GM19035 (cell line): ENCODE measurements at regions not wholly inside any gene's neighbourhood (a gene's known extent, or its start where the extent isn't known, plus 50 kb on each side); places are given as distances from the start of the nearest gene placed in this dataset.

Source experiments
- ATAC-seq: cut with Tn5 transposase; IDR thresholded peaks from one replicate; pipeline ENCODE4 v1.9.1; 2021; ENCODE audit not compliant: unreplicated experiment

GRCh38 chr12:93151079-93151762 lies 222.1 kb upstream of the EEA1 start:
- ATAC-seq: no peak

GRCh38 chr12:93152617-93153016 lies 223.5 kb upstream of the EEA1 start:
- ATAC-seq: no peak

- no peak for ATAC-seq
Measured at GRCh38 chr12:93153321-93153720, 224.2 kb upstream of the EEA1 start.

GRCh38 chr12:93154096-93154728 lies 223.5 kb upstream of the NUDT4 start:
- no peak for ATAC-seq

- no peak for ATAC-seq
Measured at GRCh38 chr12:93154753-93155480, 222.8 kb upstream of the NUDT4 start.

- no peak for ATAC-seq
Measured at GRCh38 chr12:93156086-93156716, 221.5 kb upstream of the NUDT4 start.

GRCh38 chr12:93157279-93157678 lies 220.4 kb upstream of the NUDT4 start:
- ATAC-seq: no peak

- no peak for ATAC-seq
Measured at GRCh38 chr12:93158065-93158843, 219.5 kb upstream of the NUDT4 start.

- no peak for ATAC-seq
Measured at GRCh38 chr12:93163260-93164036, 214.3 kb upstream of the NUDT4 start.

GRCh38 chr12:93164103-93164880 lies 213.4 kb upstream of the NUDT4 start:
- ATAC-seq: no peak

GRCh38 chr12:93165384-93165932 lies 212.3 kb upstream of the NUDT4 start:
- ATAC-seq: no peak

- peak; percentile 71 for ATAC-seq
Measured at GRCh38 chr12:93166541-93167307, 211.0 kb upstream of the NUDT4 start.

- ATAC-seq: peak; percentile 18
Measured at GRCh38 chr12:93167331-93167730, 210.4 kb upstream of the NUDT4 start.

GRCh38 chr12:93167841-93168492 lies 209.8 kb upstream of the NUDT4 start:
- ATAC-seq: peak; percentile 58

GRCh38 chr12:93168751-93169150 lies 209.0 kb upstream of the NUDT4 start:
- no peak for ATAC-seq

- no peak for ATAC-seq
Measured at GRCh38 chr12:93169536-93169935, 208.2 kb upstream of the NUDT4 start.

- no peak for ATAC-seq
Measured at GRCh38 chr12:93170928-93171327, 206.8 kb upstream of the NUDT4 start.
